Bronchial epithelial cell (primary cell): ENCODE measurements at regions not wholly inside any gene's neighbourhood (a gene's known extent, or its start where the extent isn't known, plus 50 kb on each side); places are given as distances from the start of the nearest gene placed in this dataset.

Source experiments
- DNase-seq: peaks from one replicate; pipeline ENCODE4 v3.0.0-alpha.2; 2010; ENCODE audit warnings: low read depth
- FAIRE-seq: peaks from 2 replicates; lab custom pipeline; 2011; peaks lifted over from hg19 to GRCh38; lab: Jason Lieb, UNC
- H3K27me3 ChIP-seq: 2 replicates; pipeline ENCODE4 v1.5.1; 2011; ENCODE audit warnings: low read length; ENCODE audit not compliant: control insufficient read depth, insufficient read depth
- H3K36me3 ChIP-seq: 2 replicates; pipeline ENCODE4 v1.5.1; 2011; ENCODE audit warnings: low read length; ENCODE audit not compliant: control insufficient read depth, insufficient read depth
- H3K4me3 ChIP-seq: 2 replicates; pipeline ENCODE4 v1.5.1; 2011; ENCODE audit warnings: mild to moderate bottlenecking, low read depth, low read length, control low read depth
- TF ChIP-seq, protein P1 (sequence below): IDR thresholded peaks from 2 replicates; pipeline ENCODE4 v1.5.1; 2011; ENCODE audit warnings: mild to moderate bottlenecking, moderate library complexity, low read length, control low read depth, inconsistent platforms; ENCODE audit not compliant: insufficient read depth, severe bottlenecking

DNA sequence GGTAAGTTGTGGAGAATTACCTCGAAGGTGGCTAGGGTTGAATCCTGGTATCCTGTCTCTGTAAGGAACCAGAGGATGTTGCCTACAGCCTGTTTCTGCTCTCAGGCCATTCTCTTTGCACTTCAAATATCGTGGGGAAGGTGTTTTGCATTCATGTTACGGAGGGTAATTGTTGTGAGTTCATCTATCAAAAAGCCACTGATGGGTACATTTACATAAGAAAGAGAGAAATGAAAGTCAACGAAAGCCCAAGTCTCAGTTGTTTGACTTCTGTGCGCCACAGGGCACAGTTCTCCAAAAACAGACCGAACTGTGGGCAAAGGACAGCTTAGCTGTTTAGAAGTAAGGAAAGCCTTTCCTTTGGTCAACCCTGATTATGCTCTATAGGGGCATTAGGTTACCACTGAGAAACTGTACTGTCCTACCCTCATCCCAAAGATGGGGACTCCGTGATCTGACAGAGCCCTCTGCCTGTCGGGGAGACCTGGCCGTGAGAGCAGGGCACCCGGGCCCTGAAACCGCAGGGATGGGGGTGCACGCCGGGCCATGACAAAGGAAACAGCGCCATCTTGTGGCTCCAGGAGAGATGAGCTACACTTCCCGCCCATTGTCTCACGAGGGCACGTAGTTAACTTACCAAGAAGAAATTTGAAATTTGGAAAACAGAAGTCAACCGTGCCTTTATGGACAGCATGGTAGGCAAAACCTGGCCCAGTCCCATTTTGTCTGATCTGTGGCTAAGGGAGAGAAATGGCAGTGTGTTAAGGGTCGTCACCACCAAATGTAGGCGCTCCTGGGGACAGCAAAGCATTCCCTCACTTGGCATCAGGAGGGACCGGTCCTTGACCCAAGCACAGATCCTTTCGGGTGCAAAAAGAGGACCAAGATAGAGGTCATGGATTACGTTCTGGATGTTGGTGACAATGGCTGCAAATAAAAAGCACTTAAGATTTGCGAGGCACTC, 74.5 kb upstream of the DYNLRB2 start:
- DNase-seq (peak; percentile 39), FAIRE-seq (no peak)
- H3K36me3 ChIP-seq: no peaks in the 10 kb centered on the region
- TF ChIP-seq, protein P1, sequence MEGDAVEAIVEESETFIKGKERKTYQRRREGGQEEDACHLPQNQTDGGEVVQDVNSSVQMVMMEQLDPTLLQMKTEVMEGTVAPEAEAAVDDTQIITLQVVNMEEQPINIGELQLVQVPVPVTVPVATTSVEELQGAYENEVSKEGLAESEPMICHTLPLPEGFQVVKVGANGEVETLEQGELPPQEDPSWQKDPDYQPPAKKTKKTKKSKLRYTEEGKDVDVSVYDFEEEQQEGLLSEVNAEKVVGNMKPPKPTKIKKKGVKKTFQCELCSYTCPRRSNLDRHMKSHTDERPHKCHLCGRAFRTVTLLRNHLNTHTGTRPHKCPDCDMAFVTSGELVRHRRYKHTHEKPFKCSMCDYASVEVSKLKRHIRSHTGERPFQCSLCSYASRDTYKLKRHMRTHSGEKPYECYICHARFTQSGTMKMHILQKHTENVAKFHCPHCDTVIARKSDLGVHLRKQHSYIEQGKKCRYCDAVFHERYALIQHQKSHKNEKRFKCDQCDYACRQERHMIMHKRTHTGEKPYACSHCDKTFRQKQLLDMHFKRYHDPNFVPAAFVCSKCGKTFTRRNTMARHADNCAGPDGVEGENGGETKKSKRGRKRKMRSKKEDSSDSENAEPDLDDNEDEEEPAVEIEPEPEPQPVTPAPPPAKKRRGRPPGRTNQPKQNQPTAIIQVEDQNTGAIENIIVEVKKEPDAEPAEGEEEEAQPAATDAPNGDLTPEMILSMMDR: peak; percentile 86
- no peaks in the 10 kb centered on the region for H3K27me3 ChIP-seq
- no peak overlapping the region for H3K4me3 ChIP-seq

DNA sequence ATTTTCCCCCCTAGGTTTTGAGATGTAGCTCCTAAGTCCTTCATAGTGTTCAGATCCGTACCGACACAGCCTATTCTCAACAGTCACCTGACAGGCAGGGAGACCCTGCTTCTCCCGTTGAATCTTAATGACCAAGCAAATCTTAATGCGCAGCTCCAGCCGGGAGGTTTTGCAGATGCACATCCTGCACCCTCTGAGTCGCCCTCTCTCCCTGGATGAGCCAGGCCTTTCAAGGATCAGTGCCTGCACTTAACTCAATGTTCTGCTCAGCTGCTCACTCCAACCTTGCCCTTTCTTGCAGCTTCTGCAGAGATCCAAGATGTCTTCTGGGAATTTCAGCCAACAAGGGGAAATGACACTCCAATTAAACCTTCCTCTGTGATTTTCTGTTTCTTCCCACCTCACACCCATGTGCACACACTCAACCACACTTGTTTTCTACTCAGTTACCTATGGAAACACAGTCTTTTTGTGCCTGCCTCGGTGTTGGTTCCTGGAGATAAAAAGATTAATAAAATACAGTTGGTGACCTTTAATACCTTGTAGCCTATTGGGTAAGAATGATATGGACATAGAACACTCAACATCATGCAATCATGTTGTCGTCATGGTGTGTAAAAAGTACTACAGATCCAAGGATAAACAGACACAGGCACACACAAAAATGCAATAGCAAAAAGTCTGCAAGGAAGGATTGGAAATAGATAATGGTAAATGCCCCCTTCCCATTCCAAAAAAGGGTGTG, 76.9 kb upstream of the DYNLRB2 start:
- FAIRE-seq (no peak), DNase-seq (no peak)
- H3K27me3 ChIP-seq: peaks cover 1% of the 10 kb centered on the region
- no peaks in the 10 kb centered on the region for H3K36me3 ChIP-seq
- no peak overlapping the region for H3K4me3 ChIP-seq
- TF ChIP-seq, protein P1: no peak

DNA sequence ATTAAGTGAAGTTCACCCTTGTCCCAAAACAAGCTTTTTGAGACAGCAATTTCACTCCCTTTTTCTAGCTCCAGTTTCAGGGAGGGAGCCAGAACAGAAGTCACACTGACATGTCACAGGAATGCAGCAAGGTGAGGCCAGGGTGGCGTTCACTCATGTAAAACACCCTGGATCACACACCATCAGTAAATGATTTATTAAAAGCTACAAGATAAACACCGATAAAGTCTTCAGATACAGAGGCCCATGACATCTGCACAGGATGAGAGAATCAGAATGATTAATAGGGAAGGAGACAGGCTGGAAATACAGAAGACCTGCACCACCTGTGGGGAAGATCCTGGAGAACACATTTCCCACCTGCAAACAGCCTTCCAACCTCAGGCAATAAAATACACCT, 77.5 kb upstream of the DYNLRB2 start:
- FAIRE-seq (no peak), DNase-seq (no peak)
- Histone ChIP-seq H3K36me3 (no peaks in the 10 kb centered on the region), H3K27me3 (peaks cover 1% of the 10 kb centered on the region), H3K4me3 (no peak overlapping the region)
- TF ChIP-seq, protein P1: no peak

DNA sequence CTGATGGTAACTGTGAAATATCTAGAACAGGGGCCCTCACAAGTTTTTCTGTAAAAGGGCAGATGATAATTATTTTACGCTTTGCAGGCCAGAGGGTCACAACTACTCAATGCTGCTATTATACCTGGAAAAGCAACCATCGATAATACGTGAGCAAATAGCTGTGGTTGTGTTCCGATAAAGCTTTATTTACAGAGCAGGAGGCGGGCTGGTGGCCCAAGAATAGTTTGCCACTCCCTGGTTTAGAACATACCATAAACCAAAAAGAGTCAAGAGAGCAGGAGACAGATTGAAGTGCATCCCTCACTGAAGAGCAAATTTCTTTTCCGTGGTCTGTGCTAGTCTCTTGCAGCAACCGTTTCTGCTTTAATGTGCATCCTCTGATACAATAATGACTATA, 77.9 kb upstream of the DYNLRB2 start:
- TF ChIP-seq, protein P1: no peak
- peaks cover 1% of the 10 kb centered on the region for H3K27me3 ChIP-seq
- no peaks in the 10 kb centered on the region for H3K36me3 ChIP-seq
- DNase-seq (no peak), FAIRE-seq (no peak)
- no peak overlapping the region for H3K4me3 ChIP-seq

DNA sequence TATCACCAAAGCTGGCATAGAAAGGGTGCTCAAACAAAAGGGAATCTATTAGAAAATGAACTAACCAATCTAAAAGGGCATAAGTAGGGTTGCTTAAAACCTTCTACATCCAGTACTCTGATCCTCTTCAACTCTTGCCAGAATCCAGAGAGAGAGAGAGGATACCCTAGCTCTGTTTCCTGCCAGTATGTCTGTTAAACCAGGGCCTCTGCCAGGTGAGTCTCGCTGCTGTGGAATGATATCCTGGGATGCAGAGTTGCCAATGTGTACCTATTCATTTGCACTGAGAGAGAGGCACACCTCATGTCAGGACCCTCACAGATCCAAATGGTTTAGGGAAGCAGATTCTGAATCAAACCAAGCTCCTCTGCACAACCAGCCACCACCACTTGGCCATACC, 79.8 kb upstream of the DYNLRB2 start:
- no peak for FAIRE-seq
- Histone ChIP-seq H3K36me3 (no peaks in the 10 kb centered on the region), H3K27me3 (peaks cover 1% of the 10 kb centered on the region), H3K4me3 (no peak overlapping the region)
- TF ChIP-seq, protein P1: no peak
- DNase-seq: no peak
